Glomerular visceral epithelial cell (primary cell): ENCODE measurements at regions not wholly inside any gene's neighbourhood (a gene's known extent, or its start where the extent isn't known, plus 50 kb on each side); places are given as distances from the start of the nearest gene placed in this dataset.
"Not testable (repeated sequence)": the region's sequence is repeated elsewhere in the genome, so short reads cannot be mapped to it uniquely, and the experiment has no call there.

Experiments used
- DNase-seq: peaks from one replicate; pipeline ENCODE4 v3.0.0-alpha.2; 2016; ENCODE audit errors: extremely low spot score

- no peak for DNase-seq
These were observed 407.0 kb downstream of the SUCLG1 start for GRCh38 chr2:84052043-84052442.

GRCh38 chr2:84048964-84049363, 410.1 kb downstream of the SUCLG1 start:
- no peak for DNase-seq

- no peak for DNase-seq
These were observed 417.6 kb downstream of the SUCLG1 start for GRCh38 chr2:84041506-84041905.

- DNase-seq, result no peak
These were observed 418.8 kb downstream of the SUCLG1 start for GRCh38 chr2:84040281-84040680.

- no peak for DNase-seq
These were observed 420.2 kb downstream of the SUCLG1 start for GRCh38 chr2:84038866-84039265.

GRCh38 chr2:84033347-84033974, 425.6 kb downstream of the SUCLG1 start:
- DNase-seq, result no peak

- DNase-seq, result no peak
These were observed 427.6 kb downstream of the SUCLG1 start for GRCh38 chr2:84031312-84032050.

GRCh38 chr2:84029903-84030575, 429.0 kb downstream of the SUCLG1 start:
- no peak for DNase-seq

GRCh38 chr2:84026818-84027217, 432.3 kb downstream of the SUCLG1 start:
- DNase-seq, result no peak

- peak; percentile 47 for DNase-seq
These were observed 436.2 kb downstream of the SUCLG1 start for GRCh38 chr2:84022810-84023431.

- DNase-seq, result no peak
These were observed 442.1 kb downstream of the SUCLG1 start for GRCh38 chr2:84017010-84017409.

- no peak for DNase-seq
These were observed 442.9 kb downstream of the SUCLG1 start for GRCh38 chr2:84016183-84016582.

GRCh38 chr2:83997889-83998288, 461.2 kb downstream of the SUCLG1 start:
- no peak for DNase-seq

GRCh38 chr2:83994633-83995179, 464.4 kb downstream of the SUCLG1 start:
- DNase-seq, result no peak

GRCh38 chr2:83993873-83994632, 465.0 kb downstream of the SUCLG1 start:
- DNase-seq, result no peak

GRCh38 chr2:83991992-83992391, 467.1 kb downstream of the SUCLG1 start:
- no peak for DNase-seq

- DNase-seq, result no peak
These were observed 468.4 kb downstream of the SUCLG1 start for GRCh38 chr2:83990636-83991035.

GRCh38 chr2:83976628-83977027, 482.5 kb downstream of the SUCLG1 start:
- DNase-seq, result not testable (repeated sequence)

GRCh38 chr2:83972128-83972527, 487.0 kb downstream of the SUCLG1 start:
- DNase-seq, result no peak

GRCh38 chr2:83971547-83971946, 487.5 kb downstream of the SUCLG1 start:
- no peak for DNase-seq

- DNase-seq, result no peak
These were observed 488.7 kb downstream of the SUCLG1 start for GRCh38 chr2:83970217-83970929.
